Fibroblast of lung (primary cell): ENCODE measurements at regions not wholly inside any gene's neighbourhood (a gene's known extent, or its start where the extent isn't known, plus 50 kb on each side); places are given as distances from the start of the nearest gene placed in this dataset.

ENCODE experiments used
- DNase-seq, 2 donors: peaks; one replicate each; pipeline versions ENCODE4 v3.0.0 to v3.0.0-alpha.2; 2010; ENCODE audit warnings: low read depth in 2 of 2
- H2AFZ ChIP-seq: 2 replicates; pipeline ENCODE4 v1.5.1; 2012; ENCODE audit warnings: low read length, control low read depth, inconsistent platforms
- H3K27ac ChIP-seq: 2 replicates; pipeline ENCODE4 v1.5.1; 2011; ENCODE audit warnings: low read length, control low read depth; ENCODE audit not compliant: insufficient read depth
- H3K27me3 ChIP-seq: 2 replicates; pipeline ENCODE4 v1.5.1; 2011; ENCODE audit warnings: mild to moderate bottlenecking, low read length; ENCODE audit not compliant: control insufficient read depth, insufficient read depth
- H3K36me3 ChIP-seq: 2 replicates; pipeline ENCODE4 v1.5.1; 2011; ENCODE audit warnings: low read length; ENCODE audit not compliant: control insufficient read depth, insufficient read depth
- H3K4me1 ChIP-seq: 2 replicates; pipeline ENCODE4 v1.5.1; 2011; ENCODE audit warnings: low read length; ENCODE audit not compliant: control insufficient read depth, insufficient read depth; ENCODE audit errors: extremely low read depth
- H3K4me2 ChIP-seq: 2 replicates; pipeline ENCODE4 v1.5.1; 2011; ENCODE audit warnings: low read length, control low read depth; ENCODE audit not compliant: insufficient read depth; ENCODE audit errors: extremely low read depth
- H3K4me3 ChIP-seq, 4 experiments: fragments of 200-600 bp in 1 of 4; sonication (generic) in 1 of 4; replicated peaks in 1 of 4; 2 replicates each; pipeline ENCODE4 v1.5.1; 2011 to 2016; ENCODE audit warnings: low read length in 4 of 4, low read depth in 3 of 4, mild to moderate bottlenecking in 3 of 4, control low read depth in 2 of 4, inconsistent platforms in 1 of 4, mixed read lengths in 1 of 4; ENCODE audit not compliant: insufficient read depth in 1 of 4; ENCODE audit errors: control extremely low read depth in 1 of 4
- H3K79me2 ChIP-seq: 2 replicates; pipeline ENCODE4 v1.5.1; 2012; ENCODE audit warnings: mild to moderate bottlenecking, low read length, inconsistent platforms; ENCODE audit not compliant: control insufficient read depth, insufficient read depth
- H3K9ac ChIP-seq: 2 replicates; pipeline ENCODE4 v1.5.1; 2011; ENCODE audit warnings: mild to moderate bottlenecking, low read length, control low read depth; ENCODE audit not compliant: insufficient read depth
- H3K9me3 ChIP-seq: 2 replicates; pipeline ENCODE4 v1.5.1; 2012; ENCODE audit warnings: low read depth, low read length; ENCODE audit not compliant: control insufficient read depth, insufficient read depth
- H4K20me1 ChIP-seq: 2 replicates; pipeline ENCODE4 v1.5.1; 2011; ENCODE audit warnings: low read length; ENCODE audit not compliant: control insufficient read depth, insufficient read depth; ENCODE audit errors: extremely low read depth
- EZH2 ChIP-seq: IDR thresholded peaks from 2 replicates; pipeline ENCODE4 v1.5.1; 2012; ENCODE audit warnings: low read length, control low read depth, mild to moderate bottlenecking; ENCODE audit errors: missing control alignments
- TF ChIP-seq, protein P1 (sequence below), 2 donors: IDR thresholded peaks in 1 of 2; conservative IDR thresholded peaks in 1 of 2; 1 replicate in 1 of 2; 2 replicates in 1 of 2; pipeline ENCODE4 v1.5.1; 2011 to 2012; ENCODE audit warnings: low read length in 2 of 2, control low read depth in 1 of 2, inconsistent platforms in 1 of 2, low read depth in 1 of 2, mild to moderate bottlenecking in 1 of 2

DNA sequence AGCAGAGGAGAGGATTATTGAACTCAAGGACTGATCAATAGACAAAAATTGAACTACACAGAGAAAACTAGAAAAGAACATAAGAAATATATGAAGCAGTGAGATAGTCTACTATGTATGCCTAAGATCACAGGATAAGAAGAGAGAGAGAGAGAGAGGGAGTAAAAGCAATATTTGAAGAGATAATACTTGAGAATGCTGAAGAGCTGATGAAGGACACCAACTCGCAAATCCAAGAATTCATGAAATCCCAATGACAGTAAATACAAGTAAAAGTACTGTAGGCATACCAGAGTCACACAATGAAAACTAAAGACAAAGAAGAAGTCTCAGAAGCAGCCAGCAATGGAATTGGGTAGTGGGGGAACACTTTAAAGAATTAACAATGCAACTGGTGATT lies 260.1 kb upstream of the SPAG17 start:
- H3K27me3 ChIP-seq: no peaks in the 10 kb centered on the region
- H3K4me2 ChIP-seq: no peak overlapping the region
- no peak overlapping the region for H2AFZ ChIP-seq
- no peak for TF ChIP-seq EZH2
- TF ChIP-seq, protein P1, sequence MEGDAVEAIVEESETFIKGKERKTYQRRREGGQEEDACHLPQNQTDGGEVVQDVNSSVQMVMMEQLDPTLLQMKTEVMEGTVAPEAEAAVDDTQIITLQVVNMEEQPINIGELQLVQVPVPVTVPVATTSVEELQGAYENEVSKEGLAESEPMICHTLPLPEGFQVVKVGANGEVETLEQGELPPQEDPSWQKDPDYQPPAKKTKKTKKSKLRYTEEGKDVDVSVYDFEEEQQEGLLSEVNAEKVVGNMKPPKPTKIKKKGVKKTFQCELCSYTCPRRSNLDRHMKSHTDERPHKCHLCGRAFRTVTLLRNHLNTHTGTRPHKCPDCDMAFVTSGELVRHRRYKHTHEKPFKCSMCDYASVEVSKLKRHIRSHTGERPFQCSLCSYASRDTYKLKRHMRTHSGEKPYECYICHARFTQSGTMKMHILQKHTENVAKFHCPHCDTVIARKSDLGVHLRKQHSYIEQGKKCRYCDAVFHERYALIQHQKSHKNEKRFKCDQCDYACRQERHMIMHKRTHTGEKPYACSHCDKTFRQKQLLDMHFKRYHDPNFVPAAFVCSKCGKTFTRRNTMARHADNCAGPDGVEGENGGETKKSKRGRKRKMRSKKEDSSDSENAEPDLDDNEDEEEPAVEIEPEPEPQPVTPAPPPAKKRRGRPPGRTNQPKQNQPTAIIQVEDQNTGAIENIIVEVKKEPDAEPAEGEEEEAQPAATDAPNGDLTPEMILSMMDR (conservative IDR thresholded peaks at IDR 0.05 in 1 of 2, IDR thresholded peaks at IDR 0.05 in 1 of 2; ENCODE audit: low read depth in 1 of 2, low read length in 2 of 2): no peak
- H3K9me3 ChIP-seq: no peaks in the 10 kb centered on the region
- no peak for DNase-seq
- H3K79me2 ChIP-seq: no peaks in the 10 kb centered on the region
- no peak overlapping the region for H3K27ac ChIP-seq
- H3K4me1 ChIP-seq: no peaks in the 10 kb centered on the region
- no peaks in the 10 kb centered on the region for H4K20me1 ChIP-seq
- H3K36me3 ChIP-seq: no peaks in the 10 kb centered on the region
- H3K9ac ChIP-seq: no peak overlapping the region
- H3K4me3 ChIP-seq: no peak overlapping the region

DNA sequence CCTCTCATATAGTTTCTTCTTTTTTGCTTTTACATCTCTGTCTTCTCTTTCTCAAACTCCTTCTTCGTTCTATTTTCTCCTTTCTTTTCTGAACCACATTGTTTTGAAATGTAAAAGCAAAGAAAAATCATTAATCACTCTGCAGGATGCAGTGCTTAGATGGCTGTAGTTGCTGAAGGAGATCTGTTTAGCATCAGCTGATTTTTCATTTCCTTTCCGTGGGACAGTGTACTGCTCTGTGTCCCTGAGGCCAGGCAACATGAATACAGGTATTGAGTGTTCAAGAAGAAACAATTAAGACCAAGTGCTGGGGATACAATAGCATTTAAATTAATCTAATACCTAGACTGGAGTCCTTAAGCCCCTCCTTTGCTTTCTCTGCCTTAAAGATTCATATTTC lies 257.2 kb upstream of the SPAG17 start:
- Histone ChIP-seq H2AFZ (no peak overlapping the region), H3K79me2 (no peaks in the 10 kb centered on the region), H3K9ac (no peak overlapping the region), H3K27ac (no peak overlapping the region), H3K4me1 (no peaks in the 10 kb centered on the region), H3K4me2 (no peak overlapping the region), H3K27me3 (no peaks in the 10 kb centered on the region), H3K36me3 (no peaks in the 10 kb centered on the region), H3K4me3 (no peak overlapping the region), H3K9me3 (no peaks in the 10 kb centered on the region), H4K20me1 (no peaks in the 10 kb centered on the region)
- DNase-seq: no peak
- no peak for TF ChIP-seq EZH2
- TF ChIP-seq, protein P1 (conservative IDR thresholded peaks at IDR 0.05 in 1 of 2, IDR thresholded peaks at IDR 0.05 in 1 of 2; ENCODE audit: low read depth in 1 of 2, low read length in 2 of 2): no peak

GRCh38 chr1:118437664-118438063 lies 252.6 kb upstream of the SPAG17 start:
- Histone ChIP-seq H3K9ac (no peak overlapping the region), H4K20me1 (no peaks in the 10 kb centered on the region), H2AFZ (no peak overlapping the region), H3K27me3 (no peaks in the 10 kb centered on the region), H3K4me3 (no peak overlapping the region), H3K9me3 (no peaks in the 10 kb centered on the region), H3K4me2 (no peak overlapping the region), H3K27ac (no peak overlapping the region), H3K36me3 (no peaks in the 10 kb centered on the region), H3K4me1 (no peaks in the 10 kb centered on the region), H3K79me2 (no peaks in the 10 kb centered on the region)
- TF ChIP-seq, protein P1 (conservative IDR thresholded peaks at IDR 0.05 in 1 of 2, IDR thresholded peaks at IDR 0.05 in 1 of 2; ENCODE audit: low read depth in 1 of 2, low read length in 2 of 2): no peak
- no peak for TF ChIP-seq EZH2
- DNase-seq: no peak
